H9 (cell line): ENCODE measurements at regions not wholly inside any gene's neighbourhood (a gene's known extent, or its start where the extent isn't known, plus 50 kb on each side); places are given as distances from the start of the nearest gene placed in this dataset.

Experiments
- DNase-seq: peaks from one replicate; pipeline ENCODE4 v3.0.0-alpha.2; 2017
- H2AFZ ChIP-seq: one replicate; pipeline ENCODE4 v1.6.1; 2013; ENCODE audit warnings: mild to moderate bottlenecking, low read length, control low read depth, moderate library complexity
- H2AK5ac ChIP-seq: 2 replicates; pipeline ENCODE4 v1.6.1; 2013; ENCODE audit warnings: low read length, control low read depth, mixed read lengths; ENCODE audit not compliant: insufficient read length
- H2BK120ac ChIP-seq: one replicate; pipeline ENCODE4 v1.6.1; 2013; ENCODE audit warnings: low read depth, mild to moderate bottlenecking, low read length, control low read depth, inconsistent platforms; ENCODE audit not compliant: poor library complexity, severe bottlenecking
- H2BK12ac ChIP-seq: 2 replicates; pipeline ENCODE4 v1.6.1; 2013; ENCODE audit warnings: low read length, control low read depth, mixed read lengths, low read depth; ENCODE audit not compliant: insufficient read length
- H2BK15ac ChIP-seq: 2 replicates; pipeline ENCODE4 v1.6.1; 2013; ENCODE audit warnings: low read depth, low read length, control low read depth
- H2BK20ac ChIP-seq: one replicate; pipeline ENCODE4 v1.6.1; 2013; ENCODE audit warnings: low read depth, mild to moderate bottlenecking, low read length, control low read depth, inconsistent platforms; ENCODE audit not compliant: poor library complexity, severe bottlenecking
- H2BK5ac ChIP-seq: 2 replicates; pipeline ENCODE4 v1.6.1; 2013; ENCODE audit warnings: low read length, control low read depth, mixed read lengths; ENCODE audit not compliant: insufficient read length
- H3K14ac ChIP-seq: 2 replicates; pipeline ENCODE4 v1.6.1; 2013; ENCODE audit warnings: low read length, control low read depth; ENCODE audit not compliant: insufficient read depth
- H3K18ac ChIP-seq: 2 replicates; pipeline ENCODE4 v1.6.1; 2013; ENCODE audit warnings: low read depth, mild to moderate bottlenecking, mixed read lengths, low read length, control low read depth; ENCODE audit not compliant: insufficient read length
- H3K23ac ChIP-seq: 2 replicates; pipeline ENCODE4 v1.6.1; 2013; ENCODE audit warnings: low read length, control low read depth, mixed read lengths, low read depth; ENCODE audit not compliant: insufficient read length
- H3K23me2 ChIP-seq: 2 replicates; pipeline ENCODE4 v1.6.1; 2013; ENCODE audit warnings: low read depth, mild to moderate bottlenecking, mixed read lengths, low read length, control low read depth; ENCODE audit not compliant: insufficient read length, poor library complexity, severe bottlenecking
- H3K27ac ChIP-seq: 2 replicates; pipeline ENCODE4 v1.5.1; 2013; ENCODE audit warnings: low read length, control low read depth, mixed read lengths, low read depth; ENCODE audit not compliant: insufficient read length
- H3K27me3 ChIP-seq: 2 replicates; pipeline ENCODE4 v1.6.1; 2013; ENCODE audit warnings: low read length, control low read depth, inconsistent platforms; ENCODE audit not compliant: insufficient read depth
- H3K4ac ChIP-seq: 2 replicates; pipeline ENCODE4 v1.6.1; 2013; ENCODE audit warnings: low read depth, mild to moderate bottlenecking, control low read depth, inconsistent platforms, low read length, moderate library complexity
- H3K4me1 ChIP-seq: 2 replicates; pipeline ENCODE4 v1.6.1; 2013; ENCODE audit warnings: low read length, control low read depth, inconsistent platforms; ENCODE audit not compliant: insufficient read depth
- H3K4me2 ChIP-seq: 2 replicates; pipeline ENCODE4 v1.6.1; 2013; ENCODE audit warnings: low read length, control low read depth, mixed read lengths; ENCODE audit not compliant: insufficient read length, insufficient read depth
- H3K56ac ChIP-seq: 2 replicates; pipeline ENCODE4 v1.6.1; 2013; ENCODE audit warnings: low read depth, mild to moderate bottlenecking, mixed read lengths, low read length, control low read depth; ENCODE audit not compliant: insufficient read length
- H3K79me1 ChIP-seq: 2 replicates; pipeline ENCODE4 v1.6.1; 2013; ENCODE audit warnings: low read depth, mild to moderate bottlenecking, moderate library complexity, low read length, control low read depth, inconsistent platforms; ENCODE audit not compliant: insufficient read depth, poor library complexity, severe bottlenecking
- H3K79me2 ChIP-seq: 2 replicates; pipeline ENCODE4 v1.6.1; 2013; ENCODE audit warnings: low read length, control low read depth, inconsistent platforms; ENCODE audit not compliant: insufficient read depth
- H3K9ac ChIP-seq: 2 replicates; pipeline ENCODE4 v1.6.1; 2013; ENCODE audit warnings: low read length, control low read depth, mixed read lengths; ENCODE audit not compliant: insufficient read length; ENCODE audit errors: extremely low read depth
- H3K9me3 ChIP-seq: one replicate; pipeline ENCODE4 v1.6.1; 2013; ENCODE audit warnings: low read depth, low read length, inconsistent platforms; ENCODE audit not compliant: control insufficient read depth
- H3T11ph ChIP-seq: one replicate; pipeline ENCODE4 v1.6.1; 2013; ENCODE audit warnings: mild to moderate bottlenecking, low read length, control low read depth, inconsistent platforms
- H4K20me1 ChIP-seq: one replicate; pipeline ENCODE4 v1.6.1; 2013; ENCODE audit not compliant: control insufficient read depth, insufficient read length, insufficient read depth
- H4K5ac ChIP-seq: 2 replicates; pipeline ENCODE4 v1.6.1; 2013; ENCODE audit warnings: low read depth, mild to moderate bottlenecking, mixed read lengths, low read length, control low read depth; ENCODE audit not compliant: insufficient read length
- H4K8ac ChIP-seq: replicated peaks from 2 replicates; pipeline ENCODE4 v1.6.1; 2013; ENCODE audit warnings: low read length, control low read depth, mixed read lengths, low read depth; ENCODE audit not compliant: insufficient read length
- H4K91ac ChIP-seq: 2 replicates; pipeline ENCODE4 v1.6.1; 2013; ENCODE audit warnings: low read depth, mild to moderate bottlenecking, moderate library complexity, mixed read lengths, low read length, control low read depth; ENCODE audit not compliant: insufficient read length
- H3K27ac Mint-ChIP-seq, 3 experiments: 2 replicates in 2 of 3; 3 replicates in 1 of 3; pipeline ENCODE4 v1.8.0; 2020 to 2021; ENCODE audit warnings: mixed read lengths in 3 of 3, mild to moderate bottlenecking in 1 of 3, moderate library complexity in 1 of 3
- H3K27me3 Mint-ChIP-seq: 2 replicates; pipeline ENCODE4 v1.8.0; 2021; ENCODE audit warnings: low read depth, mild to moderate bottlenecking, moderate library complexity, mixed read lengths
- H3K36me3 Mint-ChIP-seq, 3 experiments: 2 replicates in 2 of 3; 3 replicates in 1 of 3; pipeline ENCODE4 v1.8.0; 2020 to 2021; ENCODE audit warnings: low read depth in 3 of 3, mixed read lengths in 3 of 3; ENCODE audit not compliant: insufficient read depth in 1 of 3
- H3K4me1 Mint-ChIP-seq, 2 experiments: 2 replicates each; pipeline ENCODE4 v1.8.0; 2020; ENCODE audit warnings: mixed read lengths in 2 of 2
- H3K4me3 Mint-ChIP-seq, 2 experiments: 2 replicates in 1 of 2; 3 replicates in 1 of 2; pipeline ENCODE4 v1.8.0; 2020 to 2021; ENCODE audit warnings: mild to moderate bottlenecking in 2 of 2, mixed read lengths in 2 of 2, moderate library complexity in 1 of 2
- H3K9me3 Mint-ChIP-seq, 2 experiments: 2 replicates in 1 of 2; 3 replicates in 1 of 2; pipeline ENCODE4 v1.8.0; 2020; ENCODE audit warnings: mild to moderate bottlenecking in 2 of 2, mixed read lengths in 2 of 2, moderate library complexity in 1 of 2
- WGBS: extraction: QIAGEN DNeasy Blood & Tissue Kit; methylation state at CpG from one replicate; pipeline ENCODE4 v1.1.7; 2013; ENCODE audit warnings: missing lambda C conversion rate, low lambda C conversion rate, mixed read lengths; ENCODE audit not compliant: insufficient read length; ENCODE audit errors: extremely low coverage; 5-methylcytosine and 5-hydroxymethylcytosine counted together
- TF ChIP-seq, protein P1 (sequence below): fragments of 200-600 bp; sonication (generic); conservative IDR thresholded peaks from 3 replicates; pipeline ENCODE4 v1.8.0; 2021; ENCODE audit warnings: antibody characterized with exemption, mild to moderate bottlenecking

DNA sequence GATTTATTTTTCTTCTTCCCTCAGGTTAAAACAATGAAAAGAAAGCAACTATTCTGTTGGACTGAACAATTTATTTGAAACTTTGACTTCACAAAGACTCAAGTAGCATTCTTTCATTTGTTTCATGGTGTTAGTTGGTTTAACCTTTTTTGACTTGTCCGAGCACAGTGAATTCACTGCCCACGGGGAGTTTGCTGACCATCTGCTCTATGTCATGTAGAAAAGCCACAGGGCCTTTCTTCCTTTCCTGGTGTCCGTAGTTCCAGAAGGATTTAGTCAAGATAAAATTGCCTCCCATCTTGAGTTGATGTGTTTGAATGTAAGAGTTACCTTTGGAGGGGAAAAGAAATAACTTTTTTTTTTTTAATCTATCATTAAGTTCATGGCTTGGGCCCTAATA, 55.1 kb upstream of the ZNF608 start:
- Histone ChIP-seq H3K79me2 (no peaks in the 10 kb centered on the region), H2BK12ac (no peak overlapping the region), H3K23ac (no peak overlapping the region), H4K8ac (no peak overlapping the region), H2AK5ac (no peak overlapping the region), H4K5ac (no peak overlapping the region), H3K14ac (no peak overlapping the region), H3K56ac (no peak overlapping the region), H3T11ph (no peak overlapping the region), H3K9ac (no peak overlapping the region), H3K4me2 (no peak overlapping the region), H2BK120ac (no peak overlapping the region), H2BK20ac (no peak overlapping the region), H3K79me1 (no peaks in the 10 kb centered on the region), H4K91ac (no peak overlapping the region), H3K9me3 (no peaks in the 10 kb centered on the region), H3K18ac (no peak overlapping the region), H2AFZ (no peak overlapping the region), H3K27ac (no peak overlapping the region), H3K23me2 (no peaks in the 10 kb centered on the region), H2BK15ac (no peak overlapping the region), H3K27me3 (no peaks in the 10 kb centered on the region), H2BK5ac (no peak overlapping the region), H3K4ac (no peak overlapping the region), H3K4me1 (0 out of 2 replicates have a peak, but pooled peaks cover under 1% of the 10 kb centered on the region), H4K20me1 (no peaks in the 10 kb centered on the region)
- no CpG with 5 or more reads among the region's 3 CpGs for WGBS
- Mint-ChIP-seq H3K27ac (no peak overlapping the region), H3K4me1 (peaks cover 0 to 10% of the 10 kb centered on the region in 2 experiments; a peak in 3 of 4 replicates), H3K4me3 (no peak overlapping the region), H3K36me3 (no peaks in the 10 kb centered on the region), H3K9me3 (no peaks in the 10 kb centered on the region; a peak in 1 of 5 replicates), H3K27me3 (no peaks in the 10 kb centered on the region)
- TF ChIP-seq, protein P1, sequence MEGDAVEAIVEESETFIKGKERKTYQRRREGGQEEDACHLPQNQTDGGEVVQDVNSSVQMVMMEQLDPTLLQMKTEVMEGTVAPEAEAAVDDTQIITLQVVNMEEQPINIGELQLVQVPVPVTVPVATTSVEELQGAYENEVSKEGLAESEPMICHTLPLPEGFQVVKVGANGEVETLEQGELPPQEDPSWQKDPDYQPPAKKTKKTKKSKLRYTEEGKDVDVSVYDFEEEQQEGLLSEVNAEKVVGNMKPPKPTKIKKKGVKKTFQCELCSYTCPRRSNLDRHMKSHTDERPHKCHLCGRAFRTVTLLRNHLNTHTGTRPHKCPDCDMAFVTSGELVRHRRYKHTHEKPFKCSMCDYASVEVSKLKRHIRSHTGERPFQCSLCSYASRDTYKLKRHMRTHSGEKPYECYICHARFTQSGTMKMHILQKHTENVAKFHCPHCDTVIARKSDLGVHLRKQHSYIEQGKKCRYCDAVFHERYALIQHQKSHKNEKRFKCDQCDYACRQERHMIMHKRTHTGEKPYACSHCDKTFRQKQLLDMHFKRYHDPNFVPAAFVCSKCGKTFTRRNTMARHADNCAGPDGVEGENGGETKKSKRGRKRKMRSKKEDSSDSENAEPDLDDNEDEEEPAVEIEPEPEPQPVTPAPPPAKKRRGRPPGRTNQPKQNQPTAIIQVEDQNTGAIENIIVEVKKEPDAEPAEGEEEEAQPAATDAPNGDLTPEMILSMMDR, result no peak
- no peak for DNase-seq
